GM21360 (cell line): ENCODE measurements at regions not wholly inside any gene's neighbourhood (a gene's known extent, or its start where the extent isn't known, plus 50 kb on each side); places are given as distances from the start of the nearest gene placed in this dataset.

Experiments used
- ATAC-seq: cut with Tn5 transposase; IDR thresholded peaks from one replicate; pipeline ENCODE4 v1.9.1; 2021; ENCODE audit warnings: mild to moderate bottlenecking, moderate library complexity; ENCODE audit not compliant: unreplicated experiment

GRCh38 chr17:33962857-33963655 lies 292.0 kb upstream of the CCL2 start:
- ATAC-seq, result no peak

DNA sequence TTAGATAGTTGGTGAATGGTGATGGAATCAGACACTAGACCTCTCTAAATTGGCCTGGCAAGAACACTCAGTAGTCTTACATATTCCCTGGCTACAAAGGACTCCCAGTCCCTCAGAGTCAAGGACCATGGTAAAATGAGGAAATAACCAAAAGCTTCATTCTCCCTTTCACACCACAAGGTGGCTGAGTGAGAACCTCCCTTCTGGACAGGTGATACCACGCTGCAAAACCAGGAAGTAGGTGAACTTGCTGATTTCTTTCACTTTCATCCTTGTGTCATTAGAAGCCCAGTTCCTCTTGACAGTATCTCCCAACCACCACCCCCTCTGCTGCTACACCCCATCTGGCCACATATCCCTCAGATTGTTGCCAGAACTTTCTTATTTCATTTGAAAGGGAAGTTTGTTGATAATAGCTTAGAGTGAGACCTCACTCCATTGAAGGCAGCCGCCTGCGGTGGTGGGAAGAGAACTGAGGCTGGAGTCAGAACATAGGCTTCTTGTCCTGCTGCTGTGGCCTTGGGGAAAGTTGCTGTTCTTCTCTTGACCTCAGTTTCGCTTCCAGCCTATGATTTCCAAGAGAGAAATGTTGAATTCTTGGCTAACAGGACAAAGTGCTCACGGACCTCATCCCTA lies 290.6 kb upstream of the CCL2 start:
- ATAC-seq, result peak; percentile 69

GRCh38 chr17:33966410-33967059 lies 288.6 kb upstream of the CCL2 start:
- no peak for ATAC-seq

DNA sequence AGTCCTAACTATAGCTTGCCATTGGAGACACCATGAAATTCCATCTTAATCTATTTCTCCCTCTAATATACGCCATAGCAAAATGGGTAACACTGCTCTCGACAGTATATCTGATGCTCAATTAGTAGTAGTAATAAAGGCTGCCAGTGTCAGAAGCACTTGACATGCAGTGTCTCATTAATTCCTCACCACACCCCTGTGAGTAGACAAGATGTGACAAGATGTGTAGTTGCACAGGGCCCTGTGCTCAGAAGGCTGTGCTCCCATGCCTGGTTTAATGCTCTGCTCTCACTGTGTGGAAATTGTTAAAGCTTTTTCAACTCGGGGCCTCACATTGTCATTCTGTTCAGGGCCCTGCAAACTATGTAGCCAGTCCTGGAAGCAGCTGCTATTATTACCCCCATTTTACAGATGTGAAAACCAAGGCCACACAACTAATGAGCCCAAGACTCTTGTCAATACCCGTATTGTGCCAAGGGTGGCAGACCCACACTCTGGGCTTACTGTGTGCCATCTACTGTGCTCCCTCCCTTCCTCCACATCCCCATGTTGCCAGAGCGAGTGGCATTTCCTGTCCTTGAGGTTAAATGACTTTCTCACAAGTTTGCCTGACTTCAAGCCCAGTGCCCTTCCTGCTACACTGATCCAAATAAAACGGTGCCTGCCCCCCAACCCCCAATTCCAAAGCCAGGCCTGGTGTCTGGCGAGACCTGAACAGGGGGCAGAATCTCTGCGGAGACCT lies 287.3 kb upstream of the CCL2 start:
- ATAC-seq, result no peak

- peak; percentile 66 for ATAC-seq
Measured at GRCh38 chr17:33968350-33969044, 286.6 kb upstream of the CCL2 start.

GRCh38 chr17:33970279-33970678 lies 284.8 kb upstream of the CCL2 start:
- no peak for ATAC-seq

DNA sequence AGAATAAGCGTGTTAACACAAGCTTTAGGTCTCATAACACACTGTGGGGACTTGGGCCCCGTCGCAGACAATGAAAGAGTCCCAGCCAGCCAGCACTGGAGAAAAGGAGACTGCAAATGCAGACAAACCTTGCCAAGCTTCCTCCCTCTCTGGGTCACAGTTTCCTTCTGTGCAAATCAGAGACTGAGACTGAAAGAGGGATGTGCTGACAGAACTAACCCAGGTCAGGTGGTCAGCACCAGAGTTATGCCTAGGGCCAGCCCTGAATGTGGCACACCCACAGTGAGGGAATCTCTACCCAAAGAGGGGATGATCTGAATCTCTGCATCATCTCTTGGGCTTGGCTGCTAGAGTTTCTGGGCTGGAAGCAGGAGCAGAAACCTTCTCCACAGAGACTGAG lies 282.3 kb upstream of the CCL2 start:
- no peak for ATAC-seq

GRCh38 chr17:33973491-33973890 lies 281.6 kb upstream of the CCL2 start:
- ATAC-seq, result no peak

DNA sequence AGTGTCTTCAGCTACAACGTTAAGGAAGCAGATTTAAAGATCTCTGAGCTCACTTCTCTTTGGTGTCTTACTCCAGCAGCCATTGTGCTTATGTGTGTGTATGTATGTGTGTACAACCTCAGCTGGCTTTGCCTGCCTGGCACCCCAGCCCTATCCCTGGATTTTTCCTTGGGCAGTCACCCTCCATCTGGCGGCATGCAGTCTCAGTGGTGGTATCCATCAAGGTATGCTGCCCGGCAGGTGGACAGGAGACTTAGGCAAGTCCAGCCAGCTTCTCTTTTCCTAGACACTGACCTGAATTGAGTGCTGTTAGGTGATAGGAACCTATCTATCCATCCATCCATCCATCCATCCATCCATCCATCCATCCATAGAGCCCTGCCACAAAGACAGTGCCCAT lies 280.8 kb upstream of the CCL2 start:
- no peak for ATAC-seq

DNA sequence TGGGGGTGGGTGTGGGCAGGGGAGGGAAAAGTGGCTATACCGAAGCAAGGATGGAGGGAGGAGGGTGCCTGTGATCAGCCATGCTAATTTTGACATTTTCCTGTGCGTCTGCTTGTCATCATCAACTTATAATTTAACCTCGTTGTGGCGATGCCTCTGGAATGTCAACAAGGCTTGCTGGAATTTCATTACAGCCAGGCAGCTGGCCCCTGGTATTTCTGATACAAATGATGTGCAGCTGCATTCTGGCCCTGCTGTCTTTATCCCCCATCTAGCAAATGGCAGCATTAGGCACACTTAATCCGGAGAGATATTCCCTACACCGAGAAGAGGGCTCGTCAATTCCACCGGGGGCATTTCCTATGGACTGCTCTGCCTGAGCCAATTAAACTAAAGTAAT lies 278.3 kb upstream of the CCL2 start:
- ATAC-seq, result no peak

DNA sequence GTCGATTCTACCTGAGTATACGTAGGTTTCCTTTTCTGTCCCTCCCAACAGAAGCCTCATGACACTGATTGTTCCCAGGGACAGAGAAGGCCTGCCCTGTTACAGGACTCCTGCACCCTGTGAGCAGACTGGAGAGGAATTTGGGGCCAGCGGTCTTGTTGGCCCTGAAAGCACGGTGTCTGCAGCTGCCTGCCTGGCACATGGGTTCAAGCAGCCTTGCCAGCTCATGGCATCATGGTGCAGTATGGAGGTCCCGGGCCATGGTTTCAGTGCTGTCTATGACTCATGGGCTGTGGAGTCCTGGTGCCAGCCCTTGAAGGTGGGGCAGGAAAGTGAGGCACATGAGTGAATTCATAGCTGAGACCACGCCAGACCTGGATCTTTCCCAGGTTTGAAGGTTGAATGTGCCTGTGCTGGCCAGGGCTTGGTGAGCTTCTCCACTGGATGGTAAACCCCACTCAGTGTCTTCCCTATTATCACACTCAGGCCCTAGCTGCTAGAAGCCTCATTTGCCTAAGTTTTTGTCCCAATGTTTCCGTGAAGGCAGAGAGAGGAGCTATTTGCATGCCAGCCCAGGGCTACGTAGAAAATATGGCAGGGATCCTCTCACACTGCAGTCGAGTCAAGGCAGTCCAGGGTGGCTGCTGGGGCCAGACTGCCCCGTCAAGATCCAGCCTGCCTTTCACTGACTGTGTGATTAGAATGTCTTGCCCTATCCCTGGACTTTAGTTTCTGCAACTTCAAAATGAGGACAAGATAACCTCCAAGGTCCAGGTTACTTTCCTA lies 277.2 kb upstream of the CCL2 start:
- ATAC-seq, result no peak

- ATAC-seq, result no peak
Measured at GRCh38 chr17:33978889-33979288, 276.2 kb upstream of the CCL2 start.

DNA sequence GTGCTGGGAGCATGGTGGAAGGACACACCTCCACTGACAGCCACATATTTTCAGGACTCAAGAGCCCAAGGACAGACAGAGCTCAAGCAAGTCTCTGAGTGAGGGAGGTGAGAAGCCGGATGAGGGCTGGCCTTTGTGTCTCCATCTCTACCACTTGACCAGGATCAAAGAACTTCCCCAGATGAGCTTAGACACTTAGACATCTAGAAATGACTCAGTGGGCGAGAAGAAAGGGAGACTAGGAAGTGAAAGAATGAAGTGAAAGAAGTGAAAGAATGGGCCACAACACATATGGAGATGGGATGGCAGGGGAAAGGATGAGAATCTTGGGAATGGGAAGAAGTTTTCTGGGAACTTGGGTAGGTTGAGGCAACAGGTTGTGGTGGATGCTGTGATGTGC lies 274.9 kb upstream of the CCL2 start:
- ATAC-seq, result no peak

- no peak for ATAC-seq
Measured at GRCh38 chr17:33981711-33982601, 273.1 kb upstream of the CCL2 start.

GRCh38 chr17:33982909-33983308 lies 272.2 kb upstream of the CCL2 start:
- ATAC-seq, result no peak

DNA sequence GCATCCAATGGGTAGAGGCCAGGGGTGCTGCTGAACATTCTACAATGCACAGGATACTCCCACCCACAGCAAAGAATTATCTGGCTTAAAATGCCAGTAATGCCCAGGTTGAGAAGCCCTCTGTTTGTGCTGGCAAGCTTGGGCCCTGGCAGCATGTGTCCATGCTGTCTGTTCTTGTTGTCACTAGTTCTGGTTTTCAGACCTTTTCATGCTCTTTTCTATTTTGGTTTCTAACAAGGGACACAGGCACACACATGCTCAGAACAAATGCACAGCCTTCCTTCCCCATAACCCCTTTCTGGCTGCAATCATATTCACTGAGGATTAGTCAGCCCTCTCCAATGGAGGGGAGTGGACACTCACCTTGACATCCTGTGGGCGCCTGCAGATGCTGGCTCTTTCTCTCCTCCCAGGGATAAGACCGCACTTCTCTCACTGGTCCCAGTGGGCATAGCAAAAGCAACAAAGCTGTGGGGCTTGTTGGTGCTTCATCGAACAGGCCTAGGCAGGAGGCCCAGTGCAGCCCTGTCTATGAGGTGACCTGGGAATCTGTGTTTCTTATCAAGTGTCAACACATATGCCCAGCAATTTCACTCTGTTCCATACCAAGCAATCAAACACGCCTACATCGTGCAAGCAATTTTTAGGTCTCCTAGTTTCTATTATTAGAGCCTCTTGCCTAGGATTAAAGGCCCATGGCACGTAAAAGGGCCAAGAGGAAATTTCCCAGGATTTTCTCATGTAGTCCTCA lies 271.1 kb upstream of the CCL2 start:
- no peak for ATAC-seq

DNA sequence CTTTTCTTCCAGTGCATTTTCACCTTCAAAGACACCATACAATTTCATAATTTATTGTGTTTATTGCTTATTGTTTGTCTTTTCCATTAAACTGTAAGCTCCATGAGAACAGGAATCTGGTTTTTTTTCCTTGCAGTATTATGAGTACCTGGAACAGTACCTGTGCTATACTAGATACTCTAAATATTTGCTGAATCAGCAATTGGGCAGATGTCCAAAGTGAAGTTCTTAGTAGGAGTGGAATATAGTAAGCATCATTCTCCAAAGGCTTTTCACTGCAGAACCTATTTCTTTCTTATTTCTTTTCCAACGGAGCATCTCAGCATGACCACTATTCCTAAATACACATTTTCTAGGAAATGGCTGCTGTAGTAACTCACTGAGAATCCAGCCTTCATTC lies 269.0 kb upstream of the CCL2 start:
- no peak for ATAC-seq

GRCh38 chr17:33986566-33986965 lies 268.5 kb upstream of the CCL2 start:
- ATAC-seq, result no peak
